ENCODE measurements at regions not wholly inside any gene's neighbourhood (a gene's known extent, or its start where the extent isn't known, plus 50 kb on each side); places are given as distances from the start of the nearest gene placed in this dataset.

DNA sequence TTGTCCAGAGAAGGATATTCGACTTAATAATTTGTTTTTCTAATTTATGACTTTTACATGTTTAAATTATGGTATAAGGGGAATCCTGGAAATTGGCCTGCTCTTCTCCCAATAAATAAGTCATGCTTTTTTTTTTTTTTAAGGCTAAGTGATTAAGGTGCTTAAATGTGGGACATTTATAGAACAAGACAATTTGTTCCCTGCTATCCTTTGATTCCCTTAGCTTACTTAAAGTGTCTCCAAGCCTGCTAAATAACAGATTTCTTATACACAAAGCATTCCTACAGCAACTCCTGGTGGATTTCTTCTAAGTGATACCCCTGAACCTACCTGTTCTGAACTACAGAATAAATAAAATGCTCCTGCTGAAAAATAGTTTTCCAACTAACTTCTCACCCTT, 233.0 kb upstream of the UGT8 start:
- DNase-seq (ENCODE audit: low spot score in 2 of 2), result no peak
- in situ Hi-C loops (cut with MboI; ENCODE audit: low sequenced_read_pairs), result no loop called here
- H3K4me1 ChIP-seq, result peaks cover 5% of the 10 kb centered on the region; the same call in 1 of the 2 replicates

DNA sequence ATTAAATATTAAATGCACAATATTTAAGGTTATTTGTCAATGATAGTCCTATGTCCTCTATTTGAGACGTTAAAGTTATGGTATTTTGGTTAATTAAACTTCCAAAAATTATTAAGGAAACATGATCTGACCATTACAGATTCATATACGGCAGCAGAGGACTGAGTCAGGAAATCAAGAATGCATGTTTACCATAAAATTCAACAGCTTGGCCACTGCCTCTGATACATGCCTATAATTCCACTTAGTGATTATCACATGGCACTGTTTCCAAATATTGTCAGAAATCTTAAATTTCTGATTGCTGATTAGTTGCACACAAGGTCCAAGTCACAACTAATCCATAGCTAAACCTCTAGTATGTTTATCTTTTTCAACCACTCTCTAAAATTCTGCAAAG, 232.2 kb upstream of the UGT8 start:
- in situ Hi-C loops (cut with MboI; ENCODE audit: low sequenced_read_pairs), result no loop called here
- no peak overlapping the region for H3K4me3 ChIP-seq
- H3K36me3 ChIP-seq (replicated peaks), result no peaks in the 10 kb centered on the region
- peaks cover 5% of the 10 kb centered on the region; the same call in 1 of the 2 replicates for H3K4me1 ChIP-seq
- no peaks in the 10 kb centered on the region for H3K27me3 ChIP-seq (ENCODE audit: low read depth)
- H3K9me3 ChIP-seq, result no peaks in the 10 kb centered on the region
- DNase-seq (ENCODE audit: low spot score in 2 of 2), result no peak

More for the DNA sequence above, 233.0 kb upstream of the UGT8 start:
- Histone ChIP-seq H3K36me3 (replicated peaks) (no peaks in the 10 kb centered on the region), H3K27me3 (ENCODE audit: low read depth) (no peaks in the 10 kb centered on the region), H3K9me3 (no peaks in the 10 kb centered on the region), H3K4me3 (no peak overlapping the region)

GRCh38 chr4:114368751-114369150, 229.9 kb upstream of the UGT8 start:
- Histone ChIP-seq H3K4me3 (no peak overlapping the region), H3K9me3 (no peaks in the 10 kb centered on the region), H3K4me1 (peaks cover 5% of the 10 kb centered on the region; the same call in 1 of the 2 replicates), H3K27me3 (ENCODE audit: low read depth) (no peaks in the 10 kb centered on the region), H3K36me3 (replicated peaks) (no peaks in the 10 kb centered on the region)
- no peak for DNase-seq (ENCODE audit: low spot score in 2 of 2)
- in situ Hi-C loops (cut with MboI; ENCODE audit: low sequenced_read_pairs), result no loop called here

DNA sequence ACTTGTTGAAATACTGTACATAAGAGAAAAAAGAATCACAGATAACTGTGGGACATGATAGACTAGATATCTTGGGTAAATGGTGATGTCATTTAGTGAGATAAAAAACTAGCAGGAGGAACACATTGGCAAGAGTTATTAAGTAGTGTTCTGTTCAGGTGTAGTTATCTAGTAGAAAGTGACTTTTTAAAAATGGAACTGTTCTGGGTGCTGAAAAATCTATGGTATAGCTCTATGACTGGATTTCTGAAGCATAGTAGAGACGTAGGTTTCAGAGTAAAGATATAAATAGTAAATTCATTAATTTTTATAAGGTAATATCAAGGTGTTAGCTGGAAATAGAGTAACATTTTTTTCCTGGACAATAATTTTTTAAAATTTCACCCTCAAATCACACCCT, 225.1 kb upstream of the UGT8 start:
- no peaks in the 10 kb centered on the region for H3K9me3 ChIP-seq

GRCh38 chr4:114378305-114378903, 220.2 kb upstream of the UGT8 start:
- DNase-seq (ENCODE audit: low spot score in 2 of 2), result no peak
- no peaks in the 10 kb centered on the region for H3K4me1 ChIP-seq
- no peaks in the 10 kb centered on the region for H3K36me3 ChIP-seq (replicated peaks)
- in situ Hi-C loops (cut with MboI; ENCODE audit: low sequenced_read_pairs), result loop anchor here (25.0 kb wide), 2 partner anchors 416 to 991 kb away; no protein-coding TSS in a partner anchor
- no peaks in the 10 kb centered on the region for H3K27me3 ChIP-seq (ENCODE audit: low read depth)
- H3K4me3 ChIP-seq, result no peak overlapping the region
- H3K9me3 ChIP-seq, result no peaks in the 10 kb centered on the region

More for the DNA sequence above, 225.1 kb upstream of the UGT8 start:
- Histone ChIP-seq H3K27me3 (ENCODE audit: low read depth) (no peaks in the 10 kb centered on the region), H3K4me3 (no peak overlapping the region), H3K4me1 (no peaks in the 10 kb centered on the region), H3K36me3 (replicated peaks) (no peaks in the 10 kb centered on the region)
- no peak for DNase-seq (ENCODE audit: low spot score in 2 of 2)
- in situ Hi-C loops (cut with MboI; ENCODE audit: low sequenced_read_pairs), result no loop called here

DNA sequence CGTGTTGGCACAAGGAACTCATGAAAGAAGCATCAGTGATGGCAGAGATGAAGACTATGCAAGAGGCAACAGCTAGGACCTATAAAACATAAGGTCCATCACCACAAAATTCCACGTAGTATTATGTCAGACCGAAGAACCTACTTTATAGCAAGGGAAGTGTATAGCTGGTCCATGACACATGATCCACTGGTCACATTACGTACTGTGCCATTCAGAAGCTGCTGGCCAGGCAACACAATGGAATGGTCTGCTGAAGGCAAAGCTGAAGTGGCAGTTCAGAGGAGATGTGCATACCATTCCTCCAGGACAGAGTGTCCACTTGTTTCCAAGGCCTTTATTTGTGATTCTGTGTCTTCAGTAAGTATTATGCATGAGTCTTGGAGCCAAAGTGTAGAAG, 215.5 kb upstream of the UGT8 start:
- Histone ChIP-seq H3K4me3 (no peak overlapping the region), H3K4me1 (no peaks in the 10 kb centered on the region), H3K9me3 (no peaks in the 10 kb centered on the region), H3K36me3 (replicated peaks) (no peaks in the 10 kb centered on the region), H3K27me3 (ENCODE audit: low read depth) (no peaks in the 10 kb centered on the region)
- no peak for DNase-seq (ENCODE audit: low spot score in 2 of 2)
- in situ Hi-C loops (cut with MboI; ENCODE audit: low sequenced_read_pairs), result loop anchor here (25.0 kb wide), 2 partner anchors 421 to 996 kb away; no protein-coding TSS in a partner anchor

DNA sequence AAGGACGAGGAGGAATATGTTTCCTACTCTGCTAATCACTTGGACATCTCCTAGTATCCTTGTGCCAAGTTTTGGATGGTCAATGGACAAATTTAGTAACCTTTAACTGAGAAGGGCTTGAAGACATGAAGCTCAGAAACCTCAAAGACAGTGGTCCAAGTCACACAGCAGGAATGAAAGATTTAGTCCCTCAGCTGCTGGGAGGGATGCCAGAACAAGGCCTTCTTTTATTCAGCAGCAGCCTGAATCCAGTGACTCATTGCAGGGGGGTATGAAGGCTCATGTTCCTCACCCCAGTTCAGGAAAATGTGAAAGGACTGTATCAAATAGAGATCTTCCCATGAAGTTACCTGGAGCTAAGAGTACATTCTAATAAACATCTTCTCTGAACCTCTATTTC, 214.9 kb upstream of the UGT8 start:
- no peaks in the 10 kb centered on the region for H3K36me3 ChIP-seq (replicated peaks)
- no peak overlapping the region for H3K4me3 ChIP-seq
- in situ Hi-C loops (cut with MboI; ENCODE audit: low sequenced_read_pairs), result loop anchor here (25.0 kb wide), 2 partner anchors 421 to 996 kb away; no protein-coding TSS in a partner anchor
- H3K4me1 ChIP-seq, result no peaks in the 10 kb centered on the region
- no peaks in the 10 kb centered on the region for H3K9me3 ChIP-seq
- H3K27me3 ChIP-seq (ENCODE audit: low read depth), result no peaks in the 10 kb centered on the region
- DNase-seq (ENCODE audit: low spot score in 2 of 2), result no peak

DNA sequence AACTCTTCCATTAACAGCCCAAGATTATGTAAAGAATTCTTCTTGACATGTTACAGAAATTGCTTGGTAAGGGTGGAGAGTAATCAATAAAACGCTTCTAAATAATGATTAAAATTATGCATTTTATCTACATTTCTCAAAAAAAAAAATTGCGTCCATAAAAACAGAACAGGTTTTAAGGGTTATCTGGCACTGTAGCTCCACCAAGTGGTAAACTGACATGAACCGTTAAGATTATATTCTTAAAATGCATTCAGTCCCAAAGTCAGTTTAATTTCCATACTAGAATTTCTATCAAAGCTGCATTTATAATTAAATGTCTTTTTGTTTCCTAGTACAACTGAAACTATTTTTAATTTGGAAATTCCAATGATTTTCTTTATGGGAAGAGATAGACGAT, 214.0 kb upstream of the UGT8 start:
- DNase-seq (ENCODE audit: low spot score in 2 of 2), result peak; percentile 24 to 50
- Histone ChIP-seq H3K36me3 (replicated peaks) (no peaks in the 10 kb centered on the region), H3K4me3 (no peak overlapping the region), H3K9me3 (no peaks in the 10 kb centered on the region), H3K4me1 (no peaks in the 10 kb centered on the region), H3K27me3 (ENCODE audit: low read depth) (no peaks in the 10 kb centered on the region)
- in situ Hi-C loops (cut with MboI; ENCODE audit: low sequenced_read_pairs), result loop anchor here (25.0 kb wide), 2 partner anchors 422 to 997 kb away; no protein-coding TSS in a partner anchor

DNA sequence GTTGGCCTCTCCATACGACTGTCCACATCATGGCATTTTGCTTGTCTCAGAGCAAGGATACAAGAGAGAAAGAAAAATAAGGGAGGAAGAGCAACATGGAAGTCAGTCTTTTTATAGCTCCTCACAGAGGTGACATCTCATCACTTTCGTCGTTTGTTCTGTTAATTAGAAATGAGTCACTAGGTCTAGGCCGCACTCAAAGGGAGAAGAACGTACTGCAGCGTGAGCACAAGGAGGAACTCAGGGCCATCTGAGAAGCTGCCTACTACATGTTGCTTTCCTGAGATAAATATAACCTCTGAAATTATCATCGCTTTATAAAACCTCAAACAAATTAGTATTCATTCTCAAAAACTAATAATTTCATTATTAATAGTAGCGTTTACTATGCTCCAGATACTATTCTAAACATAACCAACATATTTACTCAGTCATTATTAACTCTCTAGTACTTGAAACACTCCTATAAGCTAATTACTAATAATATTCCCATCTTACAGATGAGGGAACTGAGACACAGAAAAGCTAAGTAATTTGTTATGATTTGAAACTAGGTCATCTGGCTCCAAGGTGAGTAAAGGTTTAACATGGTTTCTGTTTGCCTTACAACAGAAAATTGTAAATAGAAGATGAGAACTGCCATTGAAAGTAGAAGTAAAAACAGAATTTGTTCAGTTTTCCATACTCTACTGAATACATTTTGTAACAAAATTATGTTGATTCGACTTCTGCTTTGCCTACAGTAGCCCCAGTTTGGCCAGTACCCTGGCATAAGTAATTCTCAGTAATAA, 213.2 kb upstream of the UGT8 start:
- Histone ChIP-seq H3K27me3 (ENCODE audit: low read depth) (no peaks in the 10 kb centered on the region), H3K9me3 (no peaks in the 10 kb centered on the region), H3K4me3 (no peak overlapping the region), H3K36me3 (replicated peaks) (no peaks in the 10 kb centered on the region), H3K4me1 (no peaks in the 10 kb centered on the region)
- no peak for DNase-seq (ENCODE audit: low spot score in 2 of 2)
- in situ Hi-C loops (cut with MboI; ENCODE audit: low sequenced_read_pairs), result loop anchor here (25.0 kb wide), 2 partner anchors 423 to 998 kb away; no protein-coding TSS in a partner anchor

- Histone ChIP-seq H3K9me3 (no peaks in the 10 kb centered on the region), H3K36me3 (replicated peaks) (no peaks in the 10 kb centered on the region), H3K4me1 (no peaks in the 10 kb centered on the region), H3K27me3 (ENCODE audit: low read depth) (no peaks in the 10 kb centered on the region), H3K4me3 (no peak overlapping the region)
- in situ Hi-C loops (cut with MboI; ENCODE audit: low sequenced_read_pairs), result loop anchor here (25.0 kb wide), 2 partner anchors 424 to 999 kb away; no protein-coding TSS in a partner anchor
- DNase-seq (ENCODE audit: low spot score in 2 of 2), result peak; percentile 31 to 38
These were observed 211.9 kb upstream of the UGT8 start for GRCh38 chr4:114386637-114387233.

GRCh38 chr4:114389070-114389685, 209.4 kb upstream of the UGT8 start:
- Histone ChIP-seq H3K4me1 (no peaks in the 10 kb centered on the region), H3K4me3 (no peak overlapping the region), H3K27me3 (ENCODE audit: low read depth) (no peaks in the 10 kb centered on the region), H3K36me3 (replicated peaks) (no peaks in the 10 kb centered on the region), H3K9me3 (no peaks in the 10 kb centered on the region)
- DNase-seq (ENCODE audit: low spot score in 2 of 2), result no peak
- in situ Hi-C loops (cut with MboI; ENCODE audit: low sequenced_read_pairs), result loop anchor here (25.0 kb wide), 2 partner anchors 427 to 1002 kb away; no protein-coding TSS in a partner anchor

DNA sequence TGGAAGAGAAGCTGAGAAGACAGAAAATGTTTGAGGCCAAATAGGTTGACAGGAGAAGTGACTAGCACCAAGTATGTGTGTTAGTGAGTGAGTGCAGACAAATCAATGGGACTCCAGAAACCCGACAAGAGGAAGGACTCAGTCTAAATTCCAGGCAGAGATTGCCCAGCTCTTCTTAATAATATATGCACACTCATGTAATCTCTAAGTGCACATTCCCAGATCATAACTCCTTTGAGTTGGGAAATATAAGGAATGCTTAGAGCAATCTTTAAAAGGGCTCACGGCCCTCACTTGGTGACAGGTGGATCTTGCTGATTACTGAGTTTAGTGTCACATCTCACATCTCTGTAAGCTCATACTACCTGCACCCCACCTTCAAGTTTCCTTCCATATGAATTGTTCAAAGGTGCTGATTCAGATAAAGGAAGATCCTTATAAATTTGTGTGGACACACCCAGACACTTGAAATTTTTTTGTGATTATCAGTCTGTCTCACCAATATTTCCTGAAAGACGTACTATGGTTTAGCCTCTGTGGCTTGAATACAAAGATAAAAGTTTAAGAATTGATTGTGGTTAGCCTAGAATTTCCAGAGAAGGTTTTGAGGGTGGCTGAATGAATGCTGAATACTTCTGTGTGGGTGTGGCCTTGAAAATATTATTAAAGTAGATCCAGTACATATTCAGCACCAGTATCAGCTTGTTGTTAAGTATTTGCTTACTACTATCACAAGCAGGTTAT, 205.1 kb upstream of the UGT8 start:
- in situ Hi-C loops (cut with MboI; ENCODE audit: low sequenced_read_pairs), result loop anchor here (25.0 kb wide), 2 partner anchors 431 to 1006 kb away; no protein-coding TSS in a partner anchor
- Histone ChIP-seq H3K4me1 (no peaks in the 10 kb centered on the region), H3K36me3 (replicated peaks) (no peaks in the 10 kb centered on the region), H3K9me3 (no peaks in the 10 kb centered on the region), H3K27me3 (ENCODE audit: low read depth) (no peaks in the 10 kb centered on the region), H3K4me3 (no peak overlapping the region)
- no peak for DNase-seq (ENCODE audit: low spot score in 2 of 2)

- no peak for DNase-seq (ENCODE audit: low spot score in 2 of 2)
- Histone ChIP-seq H3K4me1 (no peaks in the 10 kb centered on the region), H3K27me3 (ENCODE audit: low read depth) (no peaks in the 10 kb centered on the region)
These were observed 201.8 kb upstream of the UGT8 start for GRCh38 chr4:114396808-114397207.

More at GRCh38 chr4:114396808-114397207, 201.8 kb upstream of the UGT8 start:
- Histone ChIP-seq H3K4me3 (no peak overlapping the region), H3K36me3 (replicated peaks) (no peaks in the 10 kb centered on the region), H3K9me3 (no peaks in the 10 kb centered on the region)
- in situ Hi-C loops (cut with MboI; ENCODE audit: low sequenced_read_pairs), result loop anchor here (25.0 kb wide), 2 partner anchors 435 to 1010 kb away; no protein-coding TSS in a partner anchor
